Fibroblast of lung (primary cell): ENCODE measurements at regions not wholly inside any gene's neighbourhood (a gene's known extent, or its start where the extent isn't known, plus 50 kb on each side); places are given as distances from the start of the nearest gene placed in this dataset.
A peak's percentile ranks its signal among the peaks of the same experiment; 100 is the strongest.

Experiments
- DNase-seq, 2 donors: peaks; one replicate each; pipeline versions ENCODE4 v3.0.0 to v3.0.0-alpha.2; 2010; ENCODE audit warnings: low read depth in 2 of 2
- H2AFZ ChIP-seq: 2 replicates; pipeline ENCODE4 v1.5.1; 2012; ENCODE audit warnings: low read length, control low read depth, inconsistent platforms
- H3K27ac ChIP-seq: 2 replicates; pipeline ENCODE4 v1.5.1; 2011; ENCODE audit warnings: low read length, control low read depth; ENCODE audit not compliant: insufficient read depth
- H3K27me3 ChIP-seq: 2 replicates; pipeline ENCODE4 v1.5.1; 2011; ENCODE audit warnings: mild to moderate bottlenecking, low read length; ENCODE audit not compliant: control insufficient read depth, insufficient read depth
- H3K36me3 ChIP-seq: 2 replicates; pipeline ENCODE4 v1.5.1; 2011; ENCODE audit warnings: low read length; ENCODE audit not compliant: control insufficient read depth, insufficient read depth
- H3K4me1 ChIP-seq: 2 replicates; pipeline ENCODE4 v1.5.1; 2011; ENCODE audit warnings: low read length; ENCODE audit not compliant: control insufficient read depth, insufficient read depth; ENCODE audit errors: extremely low read depth
- H3K4me2 ChIP-seq: 2 replicates; pipeline ENCODE4 v1.5.1; 2011; ENCODE audit warnings: low read length, control low read depth; ENCODE audit not compliant: insufficient read depth; ENCODE audit errors: extremely low read depth
- H3K4me3 ChIP-seq, 4 experiments: fragments of 200-600 bp in 1 of 4; sonication (generic) in 1 of 4; replicated peaks in 1 of 4; 2 replicates each; pipeline ENCODE4 v1.5.1; 2011 to 2016; ENCODE audit warnings: low read length in 4 of 4, low read depth in 3 of 4, mild to moderate bottlenecking in 3 of 4, control low read depth in 2 of 4, inconsistent platforms in 1 of 4, mixed read lengths in 1 of 4; ENCODE audit not compliant: insufficient read depth in 1 of 4; ENCODE audit errors: control extremely low read depth in 1 of 4
- H3K79me2 ChIP-seq: 2 replicates; pipeline ENCODE4 v1.5.1; 2012; ENCODE audit warnings: mild to moderate bottlenecking, low read length, inconsistent platforms; ENCODE audit not compliant: control insufficient read depth, insufficient read depth
- H3K9ac ChIP-seq: 2 replicates; pipeline ENCODE4 v1.5.1; 2011; ENCODE audit warnings: mild to moderate bottlenecking, low read length, control low read depth; ENCODE audit not compliant: insufficient read depth
- H3K9me3 ChIP-seq: 2 replicates; pipeline ENCODE4 v1.5.1; 2012; ENCODE audit warnings: low read depth, low read length; ENCODE audit not compliant: control insufficient read depth, insufficient read depth
- H4K20me1 ChIP-seq: 2 replicates; pipeline ENCODE4 v1.5.1; 2011; ENCODE audit warnings: low read length; ENCODE audit not compliant: control insufficient read depth, insufficient read depth; ENCODE audit errors: extremely low read depth
- CTCF ChIP-seq, 2 donors: IDR thresholded peaks in 1 of 2; conservative IDR thresholded peaks in 1 of 2; 1 replicate in 1 of 2; 2 replicates in 1 of 2; pipeline ENCODE4 v1.5.1; 2011 to 2012; ENCODE audit warnings: low read length in 2 of 2, control low read depth in 1 of 2, inconsistent platforms in 1 of 2, low read depth in 1 of 2, mild to moderate bottlenecking in 1 of 2
- EZH2 ChIP-seq: IDR thresholded peaks from 2 replicates; pipeline ENCODE4 v1.5.1; 2012; ENCODE audit warnings: low read length, control low read depth, mild to moderate bottlenecking; ENCODE audit errors: missing control alignments

DNA sequence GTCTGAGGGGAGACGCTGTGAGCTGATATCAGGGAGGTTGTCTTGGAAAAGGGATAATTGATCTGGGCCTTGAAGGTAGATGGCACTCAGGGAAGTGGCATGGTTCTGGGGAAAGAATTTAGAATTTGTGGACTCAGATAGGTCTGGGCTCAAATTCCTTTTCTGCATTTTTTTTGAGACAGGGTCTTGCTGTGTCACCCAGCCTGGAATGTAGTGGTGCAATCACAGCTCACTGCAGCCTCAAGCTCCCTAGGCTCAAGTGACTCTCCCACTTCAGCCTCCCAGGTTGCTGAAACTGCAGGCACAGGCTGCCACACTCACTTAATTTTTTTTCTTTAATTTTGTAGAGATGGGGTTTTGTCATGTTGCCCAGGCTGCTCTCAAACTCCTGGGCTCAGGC, 98.1 kb upstream of the NCOR2 start:
- H2AFZ ChIP-seq, result no peak overlapping the region
- peaks cover 2% of the 10 kb centered on the region for H3K4me1 ChIP-seq
- H3K9me3 ChIP-seq, result no peaks in the 10 kb centered on the region
- TF ChIP-seq EZH2, result no peak
- no peak for TF ChIP-seq CTCF (conservative IDR thresholded peaks at IDR 0.05 in 1 of 2, IDR thresholded peaks at IDR 0.05 in 1 of 2; ENCODE audit: low read depth in 1 of 2, low read length in 2 of 2)
- no peak overlapping the region for H3K9ac ChIP-seq
- no peak overlapping the region for H3K4me3 ChIP-seq
- DNase-seq, result peak in 1 of 2 donors; percentile 72
- no peaks in the 10 kb centered on the region for H3K27me3 ChIP-seq
- H4K20me1 ChIP-seq, result no peaks in the 10 kb centered on the region
- no peaks in the 10 kb centered on the region for H3K36me3 ChIP-seq
- H3K27ac ChIP-seq, result no peak overlapping the region
- H3K4me2 ChIP-seq, result no peak overlapping the region
- no peaks in the 10 kb centered on the region for H3K79me2 ChIP-seq

DNA sequence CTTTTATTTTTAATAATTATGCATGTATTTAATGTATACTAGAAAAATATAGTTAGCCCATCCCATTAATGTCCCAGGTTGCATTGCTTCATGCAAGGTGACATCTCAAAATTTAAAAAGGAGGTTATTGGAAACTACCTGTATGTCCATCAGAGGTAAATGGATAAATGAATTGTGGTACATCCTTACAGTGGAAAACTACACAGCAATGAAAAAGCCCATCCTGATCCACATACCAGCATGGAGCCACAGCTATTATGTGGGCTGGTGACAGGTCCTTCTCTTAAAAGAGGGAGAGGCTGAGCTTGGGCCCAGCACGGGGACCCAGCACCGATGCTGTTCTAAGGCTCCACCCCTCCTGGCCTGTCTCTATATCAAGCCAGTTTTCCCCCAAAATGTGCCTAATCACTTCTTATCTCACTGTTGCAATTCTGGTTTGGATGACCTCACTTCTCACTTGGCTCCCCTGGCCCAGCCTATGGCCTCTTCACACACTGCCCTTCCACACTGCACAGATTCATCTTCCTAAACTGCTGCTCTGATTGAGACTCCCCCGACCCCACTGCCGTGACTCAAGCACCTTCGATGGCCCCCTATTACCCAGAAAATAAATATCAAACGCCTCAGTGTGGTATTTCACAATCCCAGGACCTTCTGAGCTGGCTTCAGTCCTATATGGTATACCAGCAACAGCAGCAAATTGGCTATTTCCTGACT, 97.1 kb upstream of the NCOR2 start:
- Histone ChIP-seq H3K27ac (no peak overlapping the region), H3K9me3 (no peaks in the 10 kb centered on the region), H2AFZ (no peak overlapping the region), H3K4me3 (no peak overlapping the region), H3K36me3 (no peaks in the 10 kb centered on the region), H3K79me2 (no peaks in the 10 kb centered on the region), H4K20me1 (no peaks in the 10 kb centered on the region), H3K4me2 (no peak overlapping the region), H3K9ac (no peak overlapping the region), H3K27me3 (no peaks in the 10 kb centered on the region), H3K4me1 (peaks cover 2% of the 10 kb centered on the region)
- no peak for TF ChIP-seq CTCF (conservative IDR thresholded peaks at IDR 0.05 in 1 of 2, IDR thresholded peaks at IDR 0.05 in 1 of 2; ENCODE audit: low read depth in 1 of 2, low read length in 2 of 2)
- no peak for TF ChIP-seq EZH2
- peak in 1 of 2 donors; percentile 44 for DNase-seq

- H3K4me1 ChIP-seq, result peaks cover 2% of the 10 kb centered on the region
- DNase-seq, result peak in 1 of 2 donors; percentile 55
Measured at GRCh38 chr12:124663771-124664366, 96.5 kb upstream of the NCOR2 start.

More at GRCh38 chr12:124663771-124664366, 96.5 kb upstream of the NCOR2 start:
- H3K9me3 ChIP-seq, result no peaks in the 10 kb centered on the region
- H3K27ac ChIP-seq, result no peak overlapping the region
- no peak overlapping the region for H3K4me2 ChIP-seq
- TF ChIP-seq EZH2 (no peak), CTCF (conservative IDR thresholded peaks at IDR 0.05 in 1 of 2, IDR thresholded peaks at IDR 0.05 in 1 of 2; ENCODE audit: low read depth in 1 of 2, low read length in 2 of 2) (no peak)
- H3K4me3 ChIP-seq, result no peak overlapping the region
- H3K36me3 ChIP-seq, result no peaks in the 10 kb centered on the region
- no peaks in the 10 kb centered on the region for H4K20me1 ChIP-seq
- no peaks in the 10 kb centered on the region for H3K79me2 ChIP-seq
- no peak overlapping the region for H3K9ac ChIP-seq
- no peak overlapping the region for H2AFZ ChIP-seq
- H3K27me3 ChIP-seq, result no peaks in the 10 kb centered on the region
